ENCODE measurements at regions not wholly inside any gene's neighbourhood (a gene's known extent, or its start where the extent isn't known, plus 50 kb on each side); places are given as distances from the start of the nearest gene placed in this dataset.

GRCh38 chr11:122488892-122489706, 166.4 kb upstream of the UBASH3B start:
- Mint-ChIP-seq H3K9me3 (ENCODE audit: unreplicated experiment) (no peaks in the 10 kb centered on the region), H3K27me3 (ENCODE audit: unreplicated experiment) (no peaks in the 10 kb centered on the region), H3K36me3 (ENCODE audit: low read depth, unreplicated experiment) (no peaks in the 10 kb centered on the region), H3K4me3 (ENCODE audit: unreplicated experiment) (no peak overlapping the region), H3K27ac (ENCODE audit: unreplicated experiment) (no peak overlapping the region), H3K4me1 (ENCODE audit: unreplicated experiment) (peaks cover 14% of the 10 kb centered on the region)
- no peak for DNase-seq (ENCODE audit: low spot score)
- no peak for TF ChIP-seq CTCF (IDR thresholded peaks at IDR 0.05; ENCODE audit: unreplicated experiment)

- no peak for TF ChIP-seq CTCF (IDR thresholded peaks at IDR 0.05; ENCODE audit: unreplicated experiment)
- DNase-seq (ENCODE audit: low spot score), result no peak
- no peak overlapping the region for H3K27ac Mint-ChIP-seq (ENCODE audit: unreplicated experiment)
- H3K4me1 Mint-ChIP-seq (ENCODE audit: unreplicated experiment), result peaks cover 14% of the 10 kb centered on the region
- no peaks in the 10 kb centered on the region for H3K36me3 Mint-ChIP-seq (ENCODE audit: low read depth, unreplicated experiment)
- H3K27me3 Mint-ChIP-seq (ENCODE audit: unreplicated experiment), result no peaks in the 10 kb centered on the region
- no peaks in the 10 kb centered on the region for H3K9me3 Mint-ChIP-seq (ENCODE audit: unreplicated experiment)
- H3K4me3 Mint-ChIP-seq (ENCODE audit: unreplicated experiment), result no peak overlapping the region
Measured at GRCh38 chr11:122487669-122488068, 167.9 kb upstream of the UBASH3B start.

- peak; percentile 41 for DNase-seq (ENCODE audit: low spot score)
- Mint-ChIP-seq H3K27me3 (ENCODE audit: unreplicated experiment) (no peaks in the 10 kb centered on the region), H3K9me3 (ENCODE audit: unreplicated experiment) (peaks cover 4% of the 10 kb centered on the region), H3K27ac (ENCODE audit: unreplicated experiment) (no peak overlapping the region), H3K4me1 (ENCODE audit: unreplicated experiment) (peaks cover 9% of the 10 kb centered on the region), H3K4me3 (ENCODE audit: unreplicated experiment) (no peak overlapping the region), H3K36me3 (ENCODE audit: low read depth, unreplicated experiment) (no peaks in the 10 kb centered on the region)
- no peak for TF ChIP-seq CTCF (IDR thresholded peaks at IDR 0.05; ENCODE audit: unreplicated experiment)
Measured at GRCh38 chr11:122486793-122487495, 168.6 kb upstream of the UBASH3B start.

GRCh38 chr11:122478986-122479385, 176.5 kb upstream of the UBASH3B start:
- DNase-seq (ENCODE audit: low spot score), result no peak
- Mint-ChIP-seq H3K27me3 (ENCODE audit: unreplicated experiment) (no peaks in the 10 kb centered on the region), H3K27ac (ENCODE audit: unreplicated experiment) (no peak overlapping the region), H3K4me3 (ENCODE audit: unreplicated experiment) (no peak overlapping the region), H3K36me3 (ENCODE audit: low read depth, unreplicated experiment) (no peaks in the 10 kb centered on the region), H3K9me3 (ENCODE audit: unreplicated experiment) (peaks cover 7% of the 10 kb centered on the region), H3K4me1 (ENCODE audit: unreplicated experiment) (peaks cover 2% of the 10 kb centered on the region)
- no peak for TF ChIP-seq CTCF (IDR thresholded peaks at IDR 0.05; ENCODE audit: unreplicated experiment)

GRCh38 chr11:122468965-122469364, 186.6 kb upstream of the UBASH3B start:
- DNase-seq (ENCODE audit: low spot score), result no peak
- no peak for TF ChIP-seq CTCF (IDR thresholded peaks at IDR 0.05; ENCODE audit: unreplicated experiment)
- Mint-ChIP-seq H3K27me3 (ENCODE audit: unreplicated experiment) (no peaks in the 10 kb centered on the region), H3K4me3 (ENCODE audit: unreplicated experiment) (no peak overlapping the region), H3K4me1 (ENCODE audit: unreplicated experiment) (no peaks in the 10 kb centered on the region), H3K9me3 (ENCODE audit: unreplicated experiment) (no peaks in the 10 kb centered on the region), H3K27ac (ENCODE audit: unreplicated experiment) (no peak overlapping the region), H3K36me3 (ENCODE audit: low read depth, unreplicated experiment) (no peaks in the 10 kb centered on the region)
